T1000 (cell line): ENCODE measurements at regions not wholly inside any gene's neighbourhood (a gene's known extent, or its start where the extent isn't known, plus 50 kb on each side); places are given as distances from the start of the nearest gene placed in this dataset.
"Not testable (repeated sequence)": the region's sequence is repeated elsewhere in the genome, so short reads cannot be mapped to it uniquely, and the experiment has no call there.

ENCODE experiments used
- DNase-seq: peaks from one replicate; lab custom pipeline; 2025; ENCODE audit warnings: mixed read lengths; lab: John Stamatoyannopoulos, UW

DNA sequence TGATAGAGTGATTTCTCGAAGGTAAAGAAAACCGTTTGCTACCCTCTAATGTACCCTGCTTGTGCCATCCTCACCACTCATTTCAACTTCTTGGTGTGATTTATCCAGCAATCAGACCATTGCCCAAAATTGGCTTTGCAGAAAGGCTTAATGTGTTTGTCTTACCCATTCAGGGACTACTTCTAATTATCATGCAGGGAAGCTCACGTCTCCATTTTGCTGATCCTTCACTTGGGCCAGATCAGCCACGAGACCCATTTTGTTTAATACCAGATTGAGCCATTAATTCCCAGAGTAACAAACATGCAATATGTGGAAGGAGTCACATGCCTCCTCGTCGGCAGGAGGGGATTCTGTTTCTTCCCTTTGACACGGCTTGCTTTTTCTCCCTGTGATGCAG is 51.1 kb upstream of the CRY1 start:
- no peak for DNase-seq

DNA sequence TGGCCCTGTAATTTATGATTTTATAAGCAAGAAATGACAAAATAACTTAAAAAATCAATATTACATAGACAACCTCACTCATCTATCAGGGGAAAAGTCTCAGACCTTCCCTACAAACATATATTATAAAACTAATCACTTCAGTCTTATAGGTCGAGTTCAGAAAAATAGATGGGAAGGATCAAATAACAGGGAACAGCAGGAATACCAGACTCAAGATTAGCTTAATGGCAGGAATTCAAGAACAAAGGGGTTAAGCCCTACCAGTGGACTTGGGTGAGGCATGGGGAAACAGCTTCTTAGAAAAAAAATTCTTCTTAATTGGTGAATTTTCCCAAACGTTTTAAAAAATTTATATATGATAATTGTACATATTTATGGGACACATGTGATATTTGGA is 51.6 kb upstream of the CRY1 start:
- DNase-seq, result no peak

DNA sequence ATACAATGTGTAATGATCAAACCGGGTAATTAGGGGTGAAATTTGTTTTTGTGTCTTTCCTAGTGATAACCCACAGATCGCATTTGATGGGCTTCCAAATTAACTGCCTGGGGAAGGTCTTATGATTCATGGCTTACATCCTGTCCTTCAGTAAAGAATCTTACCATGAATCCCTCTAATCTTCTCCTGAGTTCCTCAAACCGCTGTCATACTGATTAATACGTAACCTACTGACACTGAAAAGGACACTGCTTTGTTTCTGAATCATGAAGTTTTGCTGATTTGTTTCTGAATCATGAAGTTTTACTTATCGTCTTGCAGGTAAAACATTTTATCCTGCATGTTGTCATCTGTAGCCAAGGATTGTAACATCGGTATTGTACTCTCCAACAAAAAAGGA is 52.0 kb upstream of the CRY1 start:
- no peak for DNase-seq

DNA sequence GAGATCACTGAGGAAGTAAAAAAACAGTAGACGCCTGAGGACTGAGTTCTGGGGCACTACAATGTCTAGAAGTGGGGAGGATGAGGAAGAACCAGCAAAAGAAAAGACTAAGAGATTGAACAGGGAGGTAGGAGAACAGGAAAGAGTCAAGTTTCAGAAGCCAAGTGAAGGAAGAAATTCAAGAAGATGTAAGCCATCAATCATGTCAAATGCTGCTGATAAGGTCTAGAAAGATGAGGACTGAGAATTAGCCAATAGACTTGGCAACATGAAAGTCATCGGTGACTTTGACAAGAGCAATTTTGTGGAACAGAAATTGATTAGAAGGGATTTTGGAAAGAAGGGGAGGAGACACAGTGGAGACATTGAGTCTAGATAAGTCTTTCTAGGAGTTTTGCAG is 54.8 kb upstream of the CRY1 start:
- DNase-seq, result no peak

DNA sequence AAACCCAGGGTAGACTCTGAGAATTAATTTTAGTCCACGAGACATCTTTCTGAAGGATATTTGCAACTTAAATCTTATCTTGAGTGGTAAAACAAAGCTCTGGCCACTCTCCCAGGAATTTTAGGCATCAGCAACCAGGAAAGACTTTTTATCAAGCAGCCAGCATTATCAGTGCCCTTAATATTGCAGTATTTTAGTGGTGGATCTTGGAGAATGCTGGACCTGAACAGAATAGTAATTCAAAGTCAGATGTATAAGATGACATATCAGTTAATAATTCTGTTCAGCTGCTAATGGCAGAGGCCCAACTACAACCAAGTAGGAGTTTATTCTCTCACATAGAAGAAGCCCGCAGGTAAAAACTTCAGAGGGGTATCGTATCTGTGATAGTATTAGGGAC is 59.0 kb upstream of the CRY1 start:
- no peak for DNase-seq

DNA sequence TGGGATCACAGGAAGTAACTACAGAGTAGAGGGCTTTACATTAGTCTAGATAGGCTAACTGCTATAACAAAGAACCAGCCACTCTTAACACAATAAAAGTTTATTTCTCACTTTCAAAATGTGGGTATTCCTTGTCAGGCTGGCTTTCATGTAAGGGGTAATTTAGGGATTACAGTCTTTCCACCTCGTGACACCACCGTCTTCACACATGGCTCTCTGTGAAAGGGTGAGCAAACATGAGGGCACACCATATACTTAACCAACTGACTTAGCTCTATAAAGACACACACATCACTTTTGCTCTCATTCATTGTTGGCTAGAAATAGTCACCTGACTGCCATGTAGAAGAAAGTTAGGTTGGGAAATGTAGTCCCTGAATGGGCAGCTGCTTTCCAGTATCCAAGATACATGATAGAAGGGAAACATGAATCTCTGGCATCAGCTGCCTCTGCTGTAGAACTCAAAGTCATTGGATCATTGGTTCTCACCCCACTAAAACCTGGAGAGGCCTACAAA is 66.1 kb upstream of the CRY1 start:
- DNase-seq, result no peak

DNA sequence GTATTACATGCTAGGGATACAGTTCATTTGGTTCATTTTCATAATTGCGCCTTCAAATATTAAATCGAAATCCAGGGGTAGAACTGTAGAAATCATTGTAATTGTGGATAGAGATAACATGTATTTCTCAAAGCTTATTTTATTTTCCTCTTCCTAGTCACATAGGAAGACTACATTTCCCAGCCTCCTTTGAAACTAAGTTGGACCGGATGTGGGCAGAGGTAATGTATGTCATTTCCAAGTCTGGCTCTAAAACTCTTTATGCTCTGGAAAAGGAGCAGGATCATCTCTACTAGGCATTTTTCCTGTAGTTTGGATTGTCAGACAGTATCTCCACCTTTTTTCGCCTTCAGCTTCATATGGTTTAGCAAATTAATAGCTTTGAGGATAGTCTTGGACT is 70.1 kb upstream of the CRY1 start:
- DNase-seq, result no peak

DNA sequence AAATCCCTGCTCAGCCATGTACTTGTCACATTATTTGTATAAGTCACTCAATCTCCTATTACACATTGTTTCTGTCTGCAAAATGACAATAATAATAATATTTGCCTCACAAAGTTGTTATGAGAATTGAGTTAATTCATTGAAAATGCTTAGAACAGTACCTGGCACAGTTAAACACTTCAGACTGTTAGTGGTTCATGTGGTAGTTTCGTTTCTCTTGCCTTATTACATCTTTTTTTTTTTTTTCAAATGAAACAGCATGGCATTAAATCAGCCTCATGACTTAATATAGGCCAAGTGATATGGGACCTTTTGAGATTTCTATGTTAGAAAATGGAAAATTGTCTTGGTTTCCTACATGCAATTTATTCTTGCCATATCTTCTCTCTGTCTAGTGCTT is 71.0 kb upstream of the CRY1 start:
- DNase-seq, result no peak

DNA sequence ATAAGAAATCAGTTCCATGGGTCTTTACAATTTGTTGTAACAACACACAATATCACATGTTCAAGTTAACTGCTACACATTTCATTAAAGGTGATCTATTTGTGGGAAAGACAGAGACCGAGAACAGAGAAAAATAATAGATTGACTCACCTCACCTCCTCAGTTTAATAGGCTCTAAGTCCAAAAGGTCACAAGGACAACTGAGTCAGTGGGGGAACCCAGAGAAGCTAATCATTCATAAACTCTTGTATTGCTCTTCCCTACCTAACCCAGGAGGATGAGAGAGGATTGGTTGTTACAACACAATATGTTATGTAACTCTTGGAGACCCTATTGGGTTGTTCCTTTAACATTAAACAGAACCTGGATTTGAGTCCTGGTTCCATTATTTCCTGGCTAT is 72.2 kb upstream of the CRY1 start:
- no peak for DNase-seq

DNA sequence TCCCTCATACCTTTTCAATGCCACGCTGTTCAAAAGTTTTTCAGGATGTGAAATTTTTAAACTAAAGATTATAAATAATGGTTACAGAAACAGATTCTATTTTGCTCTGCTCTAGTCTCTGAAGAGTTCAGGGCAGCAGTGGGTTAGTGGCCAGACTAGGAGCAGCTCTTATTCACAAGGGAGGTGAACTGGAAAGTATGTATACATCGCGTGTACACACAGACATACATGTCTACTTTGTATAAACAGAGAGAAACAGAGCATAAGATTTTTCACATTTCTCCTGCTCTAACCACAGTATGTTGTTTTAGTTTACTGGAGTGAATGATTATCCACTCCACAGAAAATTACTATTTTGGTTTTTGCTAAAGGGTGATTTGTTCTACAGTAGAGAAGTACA is 74.4 kb upstream of the CRY1 start:
- DNase-seq, result no peak

DNA sequence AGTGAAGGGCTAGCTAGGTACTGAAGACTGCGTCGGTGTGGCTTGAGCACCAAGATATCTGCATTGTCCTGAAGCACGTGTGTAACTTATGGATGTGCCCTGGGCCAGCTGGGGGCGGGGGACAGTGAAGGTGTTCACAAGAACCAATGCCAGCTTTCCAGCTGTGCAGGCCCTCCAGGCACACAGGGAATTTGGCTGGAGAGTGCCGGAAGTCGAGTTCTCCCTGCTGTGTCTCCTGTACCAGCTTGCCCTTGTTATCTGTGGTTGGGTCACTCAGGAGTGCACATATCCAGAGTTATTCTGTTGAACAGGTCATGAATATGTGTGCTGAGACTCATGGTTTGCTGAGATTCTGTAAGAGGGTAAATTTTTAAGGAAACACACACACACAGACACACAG is 75.9 kb upstream of the CRY1 start:
- DNase-seq, result no peak

DNA sequence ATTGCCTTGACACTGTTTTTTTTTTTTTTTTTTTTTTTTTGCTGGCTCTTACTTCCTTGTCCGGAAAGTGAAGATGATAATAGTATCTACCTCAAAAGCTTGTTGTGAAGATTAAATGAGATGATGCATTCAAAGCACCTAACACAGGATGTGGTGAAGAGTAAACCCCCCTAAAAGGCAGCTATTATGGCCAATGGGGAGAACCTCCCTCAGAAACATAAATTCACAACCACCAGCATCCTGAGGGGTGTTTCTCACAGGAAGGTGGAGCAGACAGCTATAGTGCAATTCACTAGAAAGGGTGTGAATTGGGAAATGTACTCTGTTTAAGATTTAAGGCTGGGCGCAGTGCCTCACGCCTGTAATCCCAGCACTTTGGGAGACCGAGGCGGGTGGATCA is 85.4 kb upstream of the CRY1 start:
- DNase-seq, result no peak

DNA sequence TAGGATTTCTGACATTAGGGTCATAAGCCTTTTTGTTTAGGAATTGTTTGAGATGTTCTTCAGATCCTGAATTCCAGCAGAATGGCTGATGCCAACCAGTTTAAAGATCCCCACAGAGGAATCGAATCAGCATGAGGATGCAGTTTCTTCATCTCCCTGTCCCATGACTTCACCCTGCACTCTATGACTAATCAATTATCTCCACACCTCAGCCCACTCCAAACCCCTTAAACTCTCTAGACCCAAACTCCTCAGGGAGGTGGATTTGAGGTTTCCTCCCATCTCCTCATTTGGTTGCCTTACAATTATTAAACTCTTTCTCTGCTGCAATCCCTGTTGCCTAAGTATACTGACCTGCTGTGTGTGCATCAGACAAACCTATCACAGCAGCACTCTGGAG is 86.5 kb upstream of the CRY1 start:
- DNase-seq, result no peak

DNA sequence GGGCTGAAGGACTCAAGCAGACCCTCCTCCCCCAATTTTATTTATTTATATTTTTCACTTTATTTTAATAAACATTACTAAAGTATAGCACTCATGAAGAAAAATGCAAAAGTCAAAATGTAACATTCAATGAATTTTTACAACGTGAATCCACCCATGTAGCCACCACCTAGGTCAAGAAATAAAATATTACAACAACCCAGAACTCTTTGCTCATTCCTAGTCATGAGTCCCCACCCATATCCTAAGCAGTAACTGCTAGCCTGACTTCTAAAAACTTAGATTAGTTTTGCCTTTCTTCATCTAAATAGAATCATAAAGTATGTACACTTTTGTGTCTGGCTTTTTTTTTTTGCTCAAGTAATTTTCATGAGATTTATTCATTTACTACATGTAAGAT is 86.9 kb upstream of the CRY1 start:
- DNase-seq, result no peak

DNA sequence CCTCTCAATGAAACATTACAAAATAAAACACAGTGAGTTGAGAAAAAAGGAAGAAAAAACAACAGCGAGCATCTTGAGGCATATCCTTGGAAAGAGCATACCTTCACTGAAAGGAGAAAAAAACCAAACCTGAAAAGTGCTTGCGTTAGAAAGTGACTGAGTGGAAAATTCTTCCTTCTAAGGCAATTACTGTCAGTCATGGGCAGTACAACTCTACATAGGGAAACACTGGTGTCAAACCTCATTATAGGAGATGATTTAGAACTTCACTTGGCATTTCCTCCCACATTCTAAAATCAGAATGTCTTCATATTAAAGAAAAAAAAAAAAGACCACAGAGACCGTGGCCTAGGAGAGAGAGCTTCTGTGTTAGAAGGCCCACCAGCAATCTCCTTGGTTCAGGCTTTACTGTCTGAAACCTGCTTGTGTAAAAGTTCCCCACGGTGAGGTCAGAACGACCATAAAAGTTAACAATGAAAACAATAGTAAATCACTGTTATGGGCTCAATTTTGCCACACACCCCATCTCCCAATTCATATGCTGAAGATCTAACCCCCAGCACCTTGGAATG is 91.1 kb upstream of the CRY1 start:
- no peak for DNase-seq

DNA sequence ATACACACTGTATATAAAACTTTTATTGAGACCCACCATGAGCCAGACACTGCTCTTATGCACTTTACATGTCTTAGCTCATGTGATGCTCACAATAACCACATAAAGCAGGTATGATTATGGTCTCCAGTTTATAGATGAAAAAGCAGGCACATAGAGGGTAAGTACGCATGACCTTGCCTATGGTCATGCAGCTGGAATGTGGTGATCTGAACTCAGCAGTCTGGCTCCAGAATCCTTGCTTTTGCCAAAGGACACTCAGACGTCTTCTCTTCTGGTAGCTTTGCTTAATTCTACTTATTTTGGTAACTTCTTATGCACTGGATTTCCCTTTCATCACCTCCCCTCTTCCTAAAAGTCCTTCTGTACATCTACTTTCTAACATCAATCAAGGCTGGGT is 103.3 kb upstream of the CRY1 start:
- DNase-seq, result no peak

DNA sequence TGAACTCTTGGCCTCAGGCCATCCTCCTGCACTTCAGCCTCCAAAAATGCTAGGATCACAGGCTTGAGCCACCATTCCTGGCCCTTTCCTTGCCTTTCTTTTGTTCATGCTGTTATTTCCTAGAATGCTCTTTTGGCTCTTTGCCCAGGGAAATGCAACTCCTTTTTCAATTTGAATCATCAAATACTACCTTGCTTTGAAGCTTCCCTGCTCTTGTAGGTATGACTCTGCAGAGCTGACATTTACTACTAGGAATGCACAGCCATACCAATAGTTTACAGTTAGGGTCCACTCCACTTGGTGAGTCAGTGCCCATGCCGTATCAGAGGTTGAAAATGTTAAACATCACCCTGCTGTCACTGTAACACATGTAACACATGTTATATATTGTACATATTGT is 107.0 kb upstream of the CRY1 start:
- DNase-seq, result peak; percentile 19

DNA sequence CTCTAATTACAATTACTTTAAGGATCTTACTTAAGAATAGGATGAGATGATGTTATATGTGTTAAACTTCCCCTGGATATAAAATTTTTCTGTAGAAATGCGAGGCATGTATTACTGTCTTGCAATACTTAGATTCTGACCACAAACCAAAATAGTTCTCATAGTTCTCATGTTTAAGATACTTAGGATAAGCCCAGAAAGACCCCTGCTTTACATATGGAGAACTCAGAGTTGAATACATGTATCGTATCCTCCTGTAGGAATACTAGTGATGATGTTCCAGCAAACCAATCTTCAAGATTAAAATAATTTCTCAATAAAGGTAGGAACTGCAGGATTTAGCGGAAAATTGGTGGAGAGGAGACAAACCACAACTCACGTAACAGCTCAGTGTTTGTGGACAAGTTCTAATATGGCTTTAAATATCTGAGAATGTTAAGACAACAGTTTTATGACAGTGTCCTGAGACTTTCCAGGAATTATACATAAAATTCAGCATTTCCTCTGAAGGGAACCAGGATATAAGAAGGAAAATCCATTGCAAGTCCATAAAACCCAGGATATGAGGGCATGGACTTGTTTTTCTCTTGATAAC is 114.7 kb upstream of the CRY1 start:
- no peak for DNase-seq

DNA sequence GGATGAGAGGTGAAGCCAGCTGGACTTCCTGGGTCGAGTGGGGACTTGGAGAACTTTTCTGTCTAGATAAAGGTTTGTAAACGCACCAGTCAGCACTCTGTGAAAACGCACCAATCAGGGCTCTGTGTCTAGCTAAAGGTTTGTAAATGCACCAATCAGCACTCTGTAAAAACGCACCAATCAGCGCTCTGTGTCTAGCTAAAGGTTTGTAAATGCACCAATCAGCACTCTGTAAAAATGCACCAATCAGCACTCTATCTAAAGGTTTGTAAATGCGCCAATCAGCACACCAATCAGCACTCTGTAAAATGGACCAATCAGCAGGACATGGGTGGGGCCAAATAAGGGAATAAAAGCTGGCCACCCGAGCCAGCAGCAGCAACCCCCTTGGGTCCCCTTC is 116.4 kb upstream of the CRY1 start:
- not testable (repeated sequence) for DNase-seq

DNA sequence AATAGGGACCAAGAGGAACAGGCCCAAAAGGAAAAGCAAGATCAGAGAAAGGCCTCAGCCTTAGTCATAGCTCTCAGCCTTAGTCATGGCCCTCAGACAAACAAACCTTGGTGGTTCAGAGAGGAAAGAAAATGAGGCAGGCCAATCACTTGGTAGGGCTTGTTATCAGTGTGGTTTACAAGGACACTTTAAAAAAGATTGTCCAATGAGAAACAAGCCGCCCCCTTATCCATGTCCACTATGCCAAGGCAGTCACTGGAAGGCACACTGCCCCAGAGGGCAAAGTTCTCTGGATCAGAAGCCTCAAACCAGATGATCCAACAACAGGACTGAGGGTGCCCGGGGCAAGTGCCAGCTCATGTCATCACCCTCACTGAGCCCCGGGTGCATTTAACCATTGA is 121.0 kb upstream of the CRY1 start:
- peak; percentile 55 for DNase-seq

DNA sequence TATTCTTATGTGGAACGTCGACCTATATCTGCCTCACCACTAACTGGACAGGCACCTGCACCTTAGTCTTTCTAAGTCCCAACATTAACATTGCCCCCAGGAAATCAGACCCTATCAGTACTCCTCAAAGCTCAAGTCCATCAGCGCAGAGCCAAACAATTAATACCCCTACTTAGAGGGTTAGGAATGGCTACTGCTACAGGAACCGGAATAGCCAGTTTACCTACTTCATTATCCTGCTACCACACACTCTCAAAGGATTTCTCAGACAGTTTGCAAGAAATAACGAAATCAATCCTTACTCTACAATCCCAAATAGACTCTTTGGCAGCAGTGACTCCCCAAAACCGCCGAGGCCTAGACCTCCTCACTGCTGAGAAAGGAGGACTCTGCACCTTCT is 123.1 kb upstream of the CRY1 start:
- DNase-seq, result not testable (repeated sequence)

DNA sequence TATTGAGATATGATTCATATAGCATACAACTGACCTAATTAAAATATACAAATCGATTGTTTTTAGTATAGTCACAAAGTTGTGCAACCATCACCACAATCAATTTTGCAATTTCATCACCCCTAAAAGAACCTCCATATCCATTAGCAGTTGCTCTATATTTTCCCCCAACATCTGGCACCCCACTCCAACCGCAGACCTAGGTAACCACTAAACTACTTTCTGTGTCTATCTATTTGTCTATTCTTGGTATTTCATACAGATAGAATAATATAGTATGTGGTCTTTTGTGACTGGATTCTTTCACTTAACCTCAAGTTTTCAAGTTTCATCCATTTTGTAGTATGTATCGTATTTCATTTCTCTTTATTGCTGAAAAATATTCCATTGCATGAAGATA is 126.0 kb upstream of the CRY1 start:
- no peak for DNase-seq

DNA sequence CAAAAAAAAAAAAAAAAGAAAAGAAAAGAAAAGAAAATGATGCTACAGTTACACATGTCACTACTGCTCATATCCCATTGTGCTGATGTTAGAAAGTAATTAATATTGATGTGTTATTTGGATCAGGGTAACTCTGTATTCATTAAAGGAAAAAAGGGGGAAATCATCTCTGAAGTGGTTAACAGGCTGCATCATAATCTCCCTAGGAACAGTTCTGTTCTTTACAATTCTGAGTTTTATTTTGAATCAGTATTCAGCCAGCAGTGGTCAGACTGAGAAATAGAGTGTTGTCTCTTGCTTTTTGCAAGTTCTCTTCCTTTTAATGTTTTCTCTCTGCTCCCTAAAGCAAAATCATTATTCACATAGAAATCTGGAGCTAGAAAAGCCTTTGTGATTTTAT is 128.6 kb upstream of the CRY1 start:
- DNase-seq, result no peak

DNA sequence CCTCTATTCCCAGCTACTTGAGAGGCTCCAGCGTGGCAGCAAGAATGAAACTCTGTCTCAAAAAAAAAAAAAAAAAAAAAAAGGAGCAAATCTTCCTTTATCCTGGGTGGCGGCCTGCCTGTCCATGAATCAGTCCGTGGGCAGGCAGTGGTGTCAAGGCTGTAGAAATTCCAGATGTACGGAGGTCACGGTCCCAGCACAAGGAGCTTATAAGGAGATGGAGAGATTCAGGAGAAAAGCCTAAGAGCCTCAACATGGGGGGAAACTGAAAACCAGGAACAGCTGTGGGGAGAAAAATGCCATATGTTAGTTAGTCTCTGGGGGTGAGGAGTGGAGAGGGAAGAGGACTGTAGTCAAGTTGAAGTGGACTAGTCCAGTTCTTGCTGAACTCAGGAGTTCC is 130.5 kb upstream of the CRY1 start:
- DNase-seq, result no peak
